ENCODE measurements at regions not wholly inside any gene's neighbourhood (a gene's known extent, or its start where the extent isn't known, plus 50 kb on each side); places are given as distances from the start of the nearest gene placed in this dataset.

DNA sequence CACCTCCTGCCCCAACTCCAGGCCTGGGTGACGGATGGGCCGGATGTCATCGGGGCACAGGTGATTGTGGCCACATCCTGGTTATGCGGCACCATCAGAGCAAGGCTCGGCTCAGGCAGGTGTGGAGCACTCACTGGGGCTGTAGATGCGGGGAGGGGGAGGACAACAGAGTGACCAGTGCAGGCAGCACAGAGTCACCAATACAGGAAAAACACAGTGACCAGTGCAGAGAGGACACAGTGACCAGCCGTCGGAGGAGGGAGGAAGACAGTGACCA lies 209.1 kb downstream of the BRD1 start:
- TF ChIP-seq SP2 (tag by site-specific recombination; IDR thresholded peaks at IDR 0.05) (no peak), ZNF473 (tag by site-specific recombination; IDR thresholded peaks at IDR 0.05) (no peak), SETDB1 (IDR thresholded peaks at IDR 0.05; ENCODE audit: insufficient read length, low read length) (no peak), ZNF121 (tag by site-specific recombination; IDR thresholded peaks at IDR 0.05) (no peak), RBAK (tag by site-specific recombination; IDR thresholded peaks at IDR 0.05) (no peak), ZNF843 (tag by site-specific recombination; IDR thresholded peaks at IDR 0.05) (no peak)
- TF ChIP-seq, protein P1, sequence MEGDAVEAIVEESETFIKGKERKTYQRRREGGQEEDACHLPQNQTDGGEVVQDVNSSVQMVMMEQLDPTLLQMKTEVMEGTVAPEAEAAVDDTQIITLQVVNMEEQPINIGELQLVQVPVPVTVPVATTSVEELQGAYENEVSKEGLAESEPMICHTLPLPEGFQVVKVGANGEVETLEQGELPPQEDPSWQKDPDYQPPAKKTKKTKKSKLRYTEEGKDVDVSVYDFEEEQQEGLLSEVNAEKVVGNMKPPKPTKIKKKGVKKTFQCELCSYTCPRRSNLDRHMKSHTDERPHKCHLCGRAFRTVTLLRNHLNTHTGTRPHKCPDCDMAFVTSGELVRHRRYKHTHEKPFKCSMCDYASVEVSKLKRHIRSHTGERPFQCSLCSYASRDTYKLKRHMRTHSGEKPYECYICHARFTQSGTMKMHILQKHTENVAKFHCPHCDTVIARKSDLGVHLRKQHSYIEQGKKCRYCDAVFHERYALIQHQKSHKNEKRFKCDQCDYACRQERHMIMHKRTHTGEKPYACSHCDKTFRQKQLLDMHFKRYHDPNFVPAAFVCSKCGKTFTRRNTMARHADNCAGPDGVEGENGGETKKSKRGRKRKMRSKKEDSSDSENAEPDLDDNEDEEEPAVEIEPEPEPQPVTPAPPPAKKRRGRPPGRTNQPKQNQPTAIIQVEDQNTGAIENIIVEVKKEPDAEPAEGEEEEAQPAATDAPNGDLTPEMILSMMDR (tag by site-specific recombination; IDR thresholded peaks at IDR 0.05) = no peak
